ENCODE measurements at regions not wholly inside any gene's neighbourhood (a gene's known extent, or its start where the extent isn't known, plus 50 kb on each side); places are given as distances from the start of the nearest gene placed in this dataset.

- no peak for TF ChIP-seq CTCF (IDR thresholded peaks at IDR 0.05; ENCODE audit: insufficient read depth, low read length, poor library complexity, severe bottlenecking)
- no peak for TF ChIP-seq EZH2phosphoT487 (conservative IDR thresholded peaks at IDR 0.05; ENCODE audit: low read length)
Measured at GRCh38 chr9:7961076-7961475, 161.5 kb upstream of the DMAC1 start.
